Glutamatergic neuron (in vitro differentiated cells): ENCODE measurements at regions not wholly inside any gene's neighbourhood (a gene's known extent, or its start where the extent isn't known, plus 50 kb on each side); places are given as distances from the start of the nearest gene placed in this dataset.

ENCODE experiments used
- DNase-seq: peaks from one replicate; pipeline ENCODE4 v3.0.0; 2022
- H3K27ac Mint-ChIP-seq: one replicate; pipeline ENCODE4 v1.8.0; 2020; ENCODE audit warnings: mild to moderate bottlenecking, mixed read lengths, inconsistent platforms; ENCODE audit not compliant: unreplicated experiment
- H3K27me3 Mint-ChIP-seq: one replicate; pipeline ENCODE4 v1.8.0; 2020; ENCODE audit warnings: mild to moderate bottlenecking, moderate library complexity, mixed read lengths, inconsistent platforms; ENCODE audit not compliant: unreplicated experiment
- H3K36me3 Mint-ChIP-seq: one replicate; pipeline ENCODE4 v1.8.0; 2020; ENCODE audit warnings: mild to moderate bottlenecking, mixed read lengths, inconsistent platforms; ENCODE audit not compliant: unreplicated experiment
- H3K4me1 Mint-ChIP-seq: one replicate; pipeline ENCODE4 v1.8.0; 2020; ENCODE audit warnings: mild to moderate bottlenecking, low read depth, mixed read lengths, inconsistent platforms; ENCODE audit not compliant: unreplicated experiment
- H3K4me3 Mint-ChIP-seq: one replicate; pipeline ENCODE4 v1.8.0; 2020; ENCODE audit warnings: mild to moderate bottlenecking, mixed read lengths, inconsistent platforms; ENCODE audit not compliant: unreplicated experiment
- H3K9me3 Mint-ChIP-seq: one replicate; pipeline ENCODE4 v1.8.0; 2020; ENCODE audit warnings: mild to moderate bottlenecking, moderate library complexity, mixed read lengths, inconsistent platforms; ENCODE audit not compliant: unreplicated experiment
- TF ChIP-seq, protein P1 (sequence below): fragments of 200-600 bp; sonication (generic); IDR thresholded peaks from one replicate; pipeline ENCODE4 v1.5.0; 2021; ENCODE audit not compliant: partially characterized antibody, unreplicated experiment

DNA sequence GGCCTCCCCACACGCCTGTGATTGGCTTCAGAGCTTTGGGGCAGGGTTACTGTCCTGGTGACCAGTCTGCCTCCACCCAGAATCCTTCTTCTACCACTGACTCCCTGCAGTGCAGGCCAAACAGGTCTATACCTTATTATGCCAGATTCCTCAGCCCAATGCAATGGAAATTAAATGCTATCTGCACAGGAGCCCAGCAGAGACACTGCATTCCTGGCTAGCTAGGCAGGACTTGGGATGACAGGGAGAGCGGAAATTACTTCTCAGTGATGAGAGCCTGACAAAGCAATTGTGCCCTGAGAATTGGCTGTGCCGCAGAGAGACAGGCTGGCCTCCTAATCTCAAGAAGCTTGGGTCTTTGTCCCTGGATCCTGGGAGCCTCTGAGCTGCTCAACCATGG is 143.8 kb upstream of the NCAM1 start:
- TF ChIP-seq, protein P1, sequence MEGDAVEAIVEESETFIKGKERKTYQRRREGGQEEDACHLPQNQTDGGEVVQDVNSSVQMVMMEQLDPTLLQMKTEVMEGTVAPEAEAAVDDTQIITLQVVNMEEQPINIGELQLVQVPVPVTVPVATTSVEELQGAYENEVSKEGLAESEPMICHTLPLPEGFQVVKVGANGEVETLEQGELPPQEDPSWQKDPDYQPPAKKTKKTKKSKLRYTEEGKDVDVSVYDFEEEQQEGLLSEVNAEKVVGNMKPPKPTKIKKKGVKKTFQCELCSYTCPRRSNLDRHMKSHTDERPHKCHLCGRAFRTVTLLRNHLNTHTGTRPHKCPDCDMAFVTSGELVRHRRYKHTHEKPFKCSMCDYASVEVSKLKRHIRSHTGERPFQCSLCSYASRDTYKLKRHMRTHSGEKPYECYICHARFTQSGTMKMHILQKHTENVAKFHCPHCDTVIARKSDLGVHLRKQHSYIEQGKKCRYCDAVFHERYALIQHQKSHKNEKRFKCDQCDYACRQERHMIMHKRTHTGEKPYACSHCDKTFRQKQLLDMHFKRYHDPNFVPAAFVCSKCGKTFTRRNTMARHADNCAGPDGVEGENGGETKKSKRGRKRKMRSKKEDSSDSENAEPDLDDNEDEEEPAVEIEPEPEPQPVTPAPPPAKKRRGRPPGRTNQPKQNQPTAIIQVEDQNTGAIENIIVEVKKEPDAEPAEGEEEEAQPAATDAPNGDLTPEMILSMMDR = no peak
- peaks cover 10% of the 10 kb centered on the region for H3K36me3 Mint-ChIP-seq
- no peak for DNase-seq
- H3K9me3 Mint-ChIP-seq = peaks cover 4% of the 10 kb centered on the region
- no peak overlapping the region for H3K27ac Mint-ChIP-seq
- peaks cover 2% of the 10 kb centered on the region for H3K27me3 Mint-ChIP-seq
- H3K4me3 Mint-ChIP-seq = no peak overlapping the region
- H3K4me1 Mint-ChIP-seq = peaks cover 19% of the 10 kb centered on the region

DNA sequence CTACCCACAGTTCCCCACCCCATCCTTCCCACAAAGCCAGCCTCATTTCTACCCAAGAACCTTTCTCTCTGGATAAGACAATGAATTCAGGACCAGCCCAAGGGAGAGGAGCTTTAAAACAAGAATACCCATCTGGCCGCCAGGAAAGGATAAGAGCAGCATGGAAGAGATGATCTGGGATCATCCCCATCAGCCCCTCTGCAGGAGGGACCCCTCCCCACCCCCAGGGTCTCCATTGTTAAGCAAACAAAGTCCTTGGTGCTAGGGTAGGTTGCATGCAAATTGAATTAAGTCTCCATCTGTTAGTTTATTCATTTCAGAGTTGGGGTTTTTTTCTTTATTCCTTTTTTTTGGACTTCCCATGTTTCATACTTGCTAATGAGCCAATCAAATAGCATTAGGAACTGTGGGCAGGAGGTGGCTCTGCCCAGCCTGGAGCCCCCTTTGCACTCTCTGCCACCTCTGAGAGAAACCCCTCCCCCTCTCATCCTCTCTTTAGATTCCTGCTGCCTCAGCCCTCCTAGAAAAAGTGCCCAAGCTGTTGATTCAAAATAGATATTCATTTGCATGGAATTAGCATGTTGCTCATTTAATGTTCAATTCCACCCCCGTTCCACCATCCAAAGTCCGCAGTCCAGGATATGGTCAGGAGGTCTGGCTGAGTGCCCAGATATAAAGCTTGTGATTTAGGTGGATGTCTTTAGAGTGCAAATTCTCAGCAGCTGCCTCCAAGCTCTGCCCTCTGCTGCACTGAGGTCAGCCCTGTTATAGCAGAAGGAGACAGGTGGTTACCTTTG is 138.5 kb upstream of the NCAM1 start:
- Mint-ChIP-seq H3K36me3 (no peaks in the 10 kb centered on the region), H3K27me3 (no peaks in the 10 kb centered on the region), H3K27ac (peak overlapping the region; percentile 78), H3K4me3 (peak overlapping the region; percentile 5), H3K9me3 (peaks cover 5% of the 10 kb centered on the region), H3K4me1 (peaks cover 36% of the 10 kb centered on the region)
- DNase-seq = no peak
- TF ChIP-seq, protein P1 = no peak

DNA sequence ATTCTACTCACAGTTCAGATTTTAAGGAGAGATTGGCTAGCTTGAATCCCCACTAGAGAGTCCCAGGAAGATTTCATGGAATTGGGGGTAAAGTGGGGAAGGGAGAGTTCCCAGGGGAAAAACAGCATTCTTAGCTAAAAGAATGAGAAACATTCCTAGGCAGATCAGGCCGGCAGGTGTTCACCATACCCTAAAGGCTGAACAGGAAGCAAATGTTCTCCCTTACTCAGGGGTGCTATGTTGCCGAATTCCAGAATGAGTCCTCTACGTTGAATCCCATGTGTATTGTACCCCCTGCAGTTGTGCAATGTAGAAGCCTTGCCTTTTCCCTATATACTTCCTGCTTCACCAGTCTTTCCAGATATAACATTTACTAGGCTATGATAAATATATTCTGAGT is 135.2 kb upstream of the NCAM1 start:
- no peak overlapping the region for H3K27ac Mint-ChIP-seq
- H3K4me3 Mint-ChIP-seq = no peak overlapping the region
- peaks cover 25% of the 10 kb centered on the region for H3K4me1 Mint-ChIP-seq
- peaks cover 6% of the 10 kb centered on the region for H3K36me3 Mint-ChIP-seq
- H3K27me3 Mint-ChIP-seq = peaks cover 2% of the 10 kb centered on the region
- TF ChIP-seq, protein P1 = no peak
- no peak for DNase-seq
- H3K9me3 Mint-ChIP-seq = peaks cover 6% of the 10 kb centered on the region

DNA sequence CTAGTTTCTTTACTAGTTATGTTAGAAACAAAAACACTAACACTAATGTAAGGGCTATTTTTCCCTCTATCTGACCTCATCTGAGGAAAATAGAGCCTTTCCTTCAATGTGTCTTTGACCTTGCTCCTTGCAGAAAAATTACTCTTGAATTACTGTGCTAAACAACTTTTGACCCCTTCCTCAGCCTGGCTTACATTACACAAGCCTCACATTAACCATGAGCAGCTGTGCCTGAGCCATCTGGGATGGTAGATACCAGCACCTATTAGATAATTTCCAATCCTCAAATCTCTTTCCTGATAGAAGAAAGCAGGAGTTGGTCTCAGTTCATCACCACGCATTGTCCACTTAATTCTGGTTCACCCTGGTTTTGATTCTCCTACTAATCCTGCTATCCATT is 134.4 kb upstream of the NCAM1 start:
- Mint-ChIP-seq H3K4me1 (peaks cover 23% of the 10 kb centered on the region), H3K36me3 (peaks cover 6% of the 10 kb centered on the region), H3K27me3 (peaks cover 2% of the 10 kb centered on the region), H3K4me3 (no peak overlapping the region), H3K27ac (no peak overlapping the region), H3K9me3 (peaks cover 6% of the 10 kb centered on the region)
- TF ChIP-seq, protein P1 = no peak
- DNase-seq = no peak

DNA sequence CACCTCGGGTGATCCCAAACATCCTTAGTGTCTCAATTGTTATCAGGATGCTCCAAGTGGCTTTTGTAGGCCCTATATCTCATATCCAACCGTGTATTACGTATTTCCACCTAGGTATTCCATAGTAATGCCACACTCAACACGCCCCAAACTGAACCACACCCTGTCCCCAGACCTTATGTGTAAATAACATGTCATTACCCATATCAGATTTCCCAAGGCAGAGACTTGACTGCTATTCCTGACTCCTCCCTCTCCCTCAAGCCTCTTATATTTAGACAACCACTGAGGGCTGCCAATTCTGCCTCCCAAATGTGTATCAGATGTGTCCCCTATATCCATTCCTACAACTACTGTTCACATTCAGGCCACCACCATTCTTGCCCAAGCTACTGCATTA is 132.8 kb upstream of the NCAM1 start:
- peaks cover 2% of the 10 kb centered on the region for H3K9me3 Mint-ChIP-seq
- H3K27ac Mint-ChIP-seq = no peak overlapping the region
- no peak for DNase-seq
- peaks cover 7% of the 10 kb centered on the region for H3K4me1 Mint-ChIP-seq
- H3K27me3 Mint-ChIP-seq = peaks cover 2% of the 10 kb centered on the region
- H3K4me3 Mint-ChIP-seq = no peak overlapping the region
- H3K36me3 Mint-ChIP-seq = peaks cover 6% of the 10 kb centered on the region
- TF ChIP-seq, protein P1 = no peak
